Tibial artery (tissue), 4 donors: ENCODE measurements at regions not wholly inside any gene's neighbourhood (a gene's known extent, or its start where the extent isn't known, plus 50 kb on each side); places are given as distances from the start of the nearest gene placed in this dataset.

Experiments used
- DNase-seq, 2 donors: peaks; one replicate each; pipeline ENCODE4 v3.0.0-alpha.2; 2019
- H3K27ac ChIP-seq, 2 donors: fragments of 200-600 bp; sonication (generic) in 1 of 2; 1 replicate in 1 of 2; 2 replicates in 1 of 2; pipeline ENCODE4 v1.5.1; 2018 to 2019; ENCODE audit warnings: mild to moderate bottlenecking in 1 of 2
- H3K27me3 ChIP-seq, 2 donors: fragments of 200-600 bp; sonication (generic) in 1 of 2; one replicate each; pipeline versions ENCODE4 v1.5.1 to v1.6.0; 2016 to 2019
- H3K36me3 ChIP-seq, 3 donors: fragments of 200-600 bp; sonication (generic) in 2 of 3; one replicate each; pipeline ENCODE4 v1.5.1; 2016 to 2019; ENCODE audit warnings: mild to moderate bottlenecking in 2 of 3
- H3K4me1 ChIP-seq, 4 donors: fragments of 200-600 bp; sonication (generic) in 2 of 4; 1 replicate in 3 of 4; 2 replicates in 1 of 4; pipeline ENCODE4 v1.5.1; 2016 to 2019
- H3K4me3 ChIP-seq, 2 donors: fragments of 200-600 bp; sonication (generic) in 1 of 2; 1 replicate in 1 of 2; 2 replicates in 1 of 2; pipeline ENCODE4 v1.5.1; 2018 to 2019; ENCODE audit warnings: mild to moderate bottlenecking in 2 of 2
- H3K9me3 ChIP-seq, 3 donors: fragments of 200-600 bp; sonication (generic) in 1 of 3; one replicate each; pipeline ENCODE4 v1.5.1; 2016 to 2019
- CTCF ChIP-seq, 2 experiments: fragments of 200-600 bp in 1 of 2; fragments of 450-650 bp in 1 of 2; IDR thresholded peaks; one replicate each; pipeline ENCODE4 v1.5.1; 2017 to 2019; ENCODE audit warnings: antibody characterized with exemption in 2 of 2, mild to moderate bottlenecking in 1 of 2, moderate library complexity in 1 of 2
- intact Hi-C: fragments of 100-400 bp; cut with DNase I; formaldehyde crosslinking; loops from one replicate; pipeline ENCODE4 v1.15.0; 2023; ENCODE audit warnings: low total_unique reads

GRCh38 chr14:96150214-96150613, 54.4 kb upstream of the BDKRB2 start:
- intact Hi-C loops, result no loop called here
- Histone ChIP-seq H3K27me3 (no peaks in the 10 kb centered on the region), H3K4me3 (no peak overlapping the region), H3K4me1 (peaks cover 0 to 12% (median 11%) of the 10 kb centered on the region in 4 donors), H3K27ac (no peak overlapping the region), H3K9me3 (no peaks in the 10 kb centered on the region), H3K36me3 (no peaks in the 10 kb centered on the region)
- no peak for DNase-seq
- TF ChIP-seq CTCF (IDR thresholded peaks at IDR 0.05), result no peak

- Histone ChIP-seq H3K4me1 (peaks cover 0 to 4% (median 2%) of the 10 kb centered on the region in 4 donors), H3K9me3 (no peaks in the 10 kb centered on the region), H3K36me3 (no peaks in the 10 kb centered on the region), H3K4me3 (no peak overlapping the region), H3K27ac (no peak overlapping the region), H3K27me3 (no peaks in the 10 kb centered on the region)
- intact Hi-C loops, result no loop called here
- TF ChIP-seq CTCF (IDR thresholded peaks at IDR 0.05), result no peak
- no peak for DNase-seq
Observed at GRCh38 chr14:96151242-96151641, 53.4 kb upstream of the BDKRB2 start.

- DNase-seq, result no peak
- no peak for TF ChIP-seq CTCF (IDR thresholded peaks at IDR 0.05)
- Histone ChIP-seq H3K9me3 (no peaks in the 10 kb centered on the region), H3K4me1 (no peaks in the 10 kb centered on the region), H3K4me3 (no peak overlapping the region), H3K36me3 (no peaks in the 10 kb centered on the region), H3K27ac (no peak overlapping the region), H3K27me3 (no peaks in the 10 kb centered on the region)
- intact Hi-C loops, result no loop called here
Observed at GRCh38 chr14:96153003-96153402, 51.6 kb upstream of the BDKRB2 start.
